ENCODE measurements at regions not wholly inside any gene's neighbourhood (a gene's known extent, or its start where the extent isn't known, plus 50 kb on each side); places are given as distances from the start of the nearest gene placed in this dataset.

- no peak for DNase-seq (ENCODE audit: low read depth)
Measured at GRCh38 chr12:32047357-32048212, 59.1 kb upstream of the BICD1 start.

DNA sequence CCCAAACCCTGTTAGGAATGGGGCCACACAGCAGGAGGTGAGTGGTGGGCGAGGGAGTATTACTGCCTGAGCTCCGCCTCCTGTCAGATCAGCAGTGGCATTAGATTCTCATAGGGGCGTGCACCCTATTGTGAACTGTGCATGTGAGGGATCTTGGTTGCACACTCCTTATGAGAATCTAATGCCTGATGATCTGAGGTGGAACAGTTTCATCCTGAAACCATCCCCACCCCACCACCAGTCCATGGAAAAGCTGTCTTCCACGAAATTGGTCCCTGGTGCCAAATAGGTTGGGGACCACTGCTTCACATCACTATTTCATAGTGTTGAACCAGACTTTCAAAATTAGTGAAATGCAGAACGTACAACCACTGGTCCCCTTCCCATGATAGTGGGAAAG, 57.9 kb upstream of the BICD1 start:
- DNase-seq (ENCODE audit: low read depth): no peak

GRCh38 chr12:32049956-32050355, 56.7 kb upstream of the BICD1 start:
- no peak for DNase-seq (ENCODE audit: low read depth)

DNA sequence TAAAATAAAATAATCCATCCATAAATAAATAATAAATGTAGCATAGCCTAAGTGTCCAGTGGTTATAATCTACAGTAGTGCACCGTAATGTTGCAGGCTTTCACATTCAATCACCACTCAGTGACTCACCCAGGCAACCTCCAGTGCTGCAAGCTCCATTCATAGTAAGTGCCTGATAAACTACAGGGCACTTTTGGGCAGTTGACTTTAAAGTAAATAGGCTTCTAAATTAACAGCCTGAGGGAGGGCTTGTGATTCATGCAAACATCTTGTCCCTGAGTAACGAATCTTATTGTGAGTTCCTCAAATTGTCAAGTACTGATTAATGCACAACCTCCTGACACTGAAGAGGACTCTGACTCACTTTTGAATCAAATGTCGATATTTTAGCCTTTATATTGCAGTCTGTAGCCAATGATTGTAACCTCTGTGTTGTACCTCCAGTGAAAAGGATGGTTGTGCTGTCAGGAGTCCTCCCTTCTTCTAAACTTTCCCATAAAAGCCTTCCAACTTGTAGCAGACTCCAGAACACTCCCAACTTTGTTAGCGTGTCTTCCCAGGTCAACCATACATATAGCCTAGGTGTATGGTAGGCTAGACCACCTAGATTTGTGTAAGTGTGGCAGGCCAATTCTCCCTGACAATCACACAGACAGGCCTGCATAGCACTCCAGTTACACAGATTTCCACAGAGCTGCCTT, 55.0 kb upstream of the BICD1 start:
- DNase-seq (ENCODE audit: low read depth): no peak

DNA sequence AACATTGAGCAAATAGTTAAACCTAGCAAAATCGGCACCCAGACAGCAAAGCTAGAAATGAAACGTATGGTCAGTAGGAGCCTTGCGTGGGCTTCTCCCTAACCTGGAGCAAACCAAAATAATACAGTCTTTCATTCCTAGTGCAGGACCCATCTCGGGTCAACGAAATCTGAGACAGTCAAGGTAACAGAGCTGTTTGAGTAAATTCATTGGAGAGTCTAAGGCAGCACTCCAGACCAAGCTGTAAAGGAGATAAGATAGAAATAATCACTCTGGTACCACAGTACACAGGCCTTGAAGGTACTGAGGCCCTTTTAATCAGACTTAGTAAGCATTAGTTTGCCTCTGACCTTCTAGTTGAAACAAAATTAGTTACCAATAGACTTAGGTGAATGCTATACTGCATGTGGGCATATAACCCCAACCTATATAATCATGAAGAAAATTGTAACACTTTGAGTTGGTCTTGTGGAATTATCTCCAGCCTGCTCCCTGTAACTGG, 54.4 kb upstream of the BICD1 start:
- no peak for DNase-seq (ENCODE audit: low read depth)

GRCh38 chr12:32053881-32054624, 52.6 kb upstream of the BICD1 start:
- DNase-seq (ENCODE audit: low read depth): no peak

Data from activated T-helper 1 cell treated with Interleukin-2 at 50 U/mL for 16 hours (primary cell).